ENCODE measurements at regions not wholly inside any gene's neighbourhood (a gene's known extent, or its start where the extent isn't known, plus 50 kb on each side); places are given as distances from the start of the nearest gene placed in this dataset.

DNA sequence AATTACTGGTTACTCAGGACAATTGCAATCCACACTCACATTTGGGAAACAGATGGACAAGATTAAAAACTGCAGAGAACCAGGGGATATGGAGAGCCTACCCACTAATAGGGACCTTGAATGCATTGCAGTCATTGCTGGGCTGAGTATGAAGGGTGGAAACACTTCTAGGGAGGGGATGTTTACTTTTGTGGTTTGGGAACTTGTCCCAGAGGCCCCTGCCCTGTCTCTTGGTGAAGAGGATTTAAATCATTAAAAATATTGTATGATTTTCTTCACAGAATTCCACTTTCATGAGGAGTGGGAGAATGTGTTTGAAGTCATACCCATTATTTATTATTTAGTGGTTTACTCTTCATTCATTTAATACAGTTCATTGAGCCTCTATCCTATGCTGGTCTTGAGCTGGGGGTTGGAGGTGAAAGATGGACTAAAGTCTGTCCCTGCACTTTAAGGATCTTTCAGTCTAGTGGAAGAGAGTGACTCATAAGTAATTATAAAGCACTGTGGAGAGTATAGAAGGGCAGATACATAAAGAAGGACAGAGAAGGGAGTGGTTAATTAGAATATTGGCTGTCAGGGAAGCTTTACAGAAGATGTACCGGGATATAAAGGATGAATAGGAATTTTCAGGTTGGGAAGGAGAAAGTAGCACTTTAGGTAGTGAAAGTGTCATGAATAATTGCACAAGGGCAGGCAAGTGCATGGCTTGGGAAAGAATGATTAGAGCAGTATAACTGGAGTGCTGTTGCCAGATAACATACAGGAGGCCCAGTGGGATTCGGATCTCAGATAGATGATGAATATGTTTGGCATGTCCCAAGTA, 313.4 kb downstream of the LPIN1 start:
- POLR2A ChIA-PET, result no interaction called here
- CTCF ChIA-PET, result interaction anchor here (1.1 kb wide), 1 partner anchor 124 kb away, joined by 3 read pairs; no protein-coding TSS in a partner anchor
- no peaks in the 10 kb centered on the region for H3K4me1 ChIP-seq
- no peak for DNase-seq (ENCODE audit: low read depth in 1 of 2, low spot score in 1 of 2)
- no peak overlapping the region for H3K4me2 ChIP-seq
- H3K9me3 ChIP-seq, result peaks cover 14% of the 10 kb centered on the region; the same call in 2 of the 3 replicates
- no peak for TF ChIP-seq KDM1A (IDR thresholded peaks at IDR 0.05; ENCODE audit: low read depth)
- TF ChIP-seq JUN (IDR thresholded peaks at IDR 0.05), result no peak
- TF ChIP-seq, protein P1, sequence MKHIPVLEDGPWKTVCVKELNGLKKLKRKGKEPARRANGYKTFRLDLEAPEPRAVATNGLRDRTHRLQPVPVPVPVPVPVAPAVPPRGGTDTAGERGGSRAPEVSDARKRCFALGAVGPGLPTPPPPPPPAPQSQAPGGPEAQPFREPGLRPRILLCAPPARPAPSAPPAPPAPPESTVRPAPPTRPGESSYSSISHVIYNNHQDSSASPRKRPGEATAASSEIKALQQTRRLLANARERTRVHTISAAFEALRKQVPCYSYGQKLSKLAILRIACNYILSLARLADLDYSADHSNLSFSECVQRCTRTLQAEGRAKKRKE (CRISPR knock-in tag; IDR thresholded peaks at IDR 0.05; ENCODE audit: low read depth), result no peak
- TF ChIP-seq EP300 (IDR thresholded peaks at IDR 0.05), result no peak
- TF ChIP-seq, protein P2, sequence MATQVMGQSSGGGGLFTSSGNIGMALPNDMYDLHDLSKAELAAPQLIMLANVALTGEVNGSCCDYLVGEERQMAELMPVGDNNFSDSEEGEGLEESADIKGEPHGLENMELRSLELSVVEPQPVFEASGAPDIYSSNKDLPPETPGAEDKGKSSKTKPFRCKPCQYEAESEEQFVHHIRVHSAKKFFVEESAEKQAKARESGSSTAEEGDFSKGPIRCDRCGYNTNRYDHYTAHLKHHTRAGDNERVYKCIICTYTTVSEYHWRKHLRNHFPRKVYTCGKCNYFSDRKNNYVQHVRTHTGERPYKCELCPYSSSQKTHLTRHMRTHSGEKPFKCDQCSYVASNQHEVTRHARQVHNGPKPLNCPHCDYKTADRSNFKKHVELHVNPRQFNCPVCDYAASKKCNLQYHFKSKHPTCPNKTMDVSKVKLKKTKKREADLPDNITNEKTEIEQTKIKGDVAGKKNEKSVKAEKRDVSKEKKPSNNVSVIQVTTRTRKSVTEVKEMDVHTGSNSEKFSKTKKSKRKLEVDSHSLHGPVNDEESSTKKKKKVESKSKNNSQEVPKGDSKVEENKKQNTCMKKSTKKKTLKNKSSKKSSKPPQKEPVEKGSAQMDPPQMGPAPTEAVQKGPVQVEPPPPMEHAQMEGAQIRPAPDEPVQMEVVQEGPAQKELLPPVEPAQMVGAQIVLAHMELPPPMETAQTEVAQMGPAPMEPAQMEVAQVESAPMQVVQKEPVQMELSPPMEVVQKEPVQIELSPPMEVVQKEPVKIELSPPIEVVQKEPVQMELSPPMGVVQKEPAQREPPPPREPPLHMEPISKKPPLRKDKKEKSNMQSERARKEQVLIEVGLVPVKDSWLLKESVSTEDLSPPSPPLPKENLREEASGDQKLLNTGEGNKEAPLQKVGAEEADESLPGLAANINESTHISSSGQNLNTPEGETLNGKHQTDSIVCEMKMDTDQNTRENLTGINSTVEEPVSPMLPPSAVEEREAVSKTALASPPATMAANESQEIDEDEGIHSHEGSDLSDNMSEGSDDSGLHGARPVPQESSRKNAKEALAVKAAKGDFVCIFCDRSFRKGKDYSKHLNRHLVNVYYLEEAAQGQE (IDR thresholded peaks at IDR 0.05), result no peak
- no peak for TF ChIP-seq SREBF2 (IDR thresholded peaks at IDR 0.05)
- TF ChIP-seq CEBPB (IDR thresholded peaks at IDR 0.05), result no peak
- no peak for TF ChIP-seq NR3C1 (IDR thresholded peaks at IDR 0.05)
- TF ChIP-seq, protein P3, sequence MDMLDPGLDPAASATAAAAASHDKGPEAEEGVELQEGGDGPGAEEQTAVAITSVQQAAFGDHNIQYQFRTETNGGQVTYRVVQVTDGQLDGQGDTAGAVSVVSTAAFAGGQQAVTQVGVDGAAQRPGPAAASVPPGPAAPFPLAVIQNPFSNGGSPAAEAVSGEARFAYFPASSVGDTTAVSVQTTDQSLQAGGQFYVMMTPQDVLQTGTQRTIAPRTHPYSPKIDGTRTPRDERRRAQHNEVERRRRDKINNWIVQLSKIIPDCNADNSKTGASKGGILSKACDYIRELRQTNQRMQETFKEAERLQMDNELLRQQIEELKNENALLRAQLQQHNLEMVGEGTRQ (IDR thresholded peaks at IDR 0.05), result no peak
- TF ChIP-seq EHMT2 (IDR thresholded peaks at IDR 0.05; ENCODE audit: low read depth), result no peak
- TF ChIP-seq MYC (IDR thresholded peaks at IDR 0.05; ENCODE audit: borderline replicate concordance, low read length), result no peak
- no peak for TF ChIP-seq NPAS2 (CRISPR knock-in tag; IDR thresholded peaks at IDR 0.05; ENCODE audit: borderline replicate concordance)
- no peak for TF ChIP-seq MAFK (IDR thresholded peaks at IDR 0.05; ENCODE audit: partially characterized antibody)
- no peak for TF ChIP-seq CBX2 (IDR thresholded peaks at IDR 0.05; ENCODE audit: borderline replicate concordance, low read depth)
- TF ChIP-seq ZNF302 (CRISPR knock-in tag; IDR thresholded peaks at IDR 0.05), result no peak
- TF ChIP-seq ZSCAN20 (CRISPR knock-in tag; IDR thresholded peaks at IDR 0.05), result no peak
- TF ChIP-seq TP53 (CRISPR knock-in tag; IDR thresholded peaks at IDR 0.05), result no peak
- no peak for TF ChIP-seq MAZ (IDR thresholded peaks at IDR 0.05; ENCODE audit: borderline replicate concordance, low read depth, low read length)
- no peak for TF ChIP-seq HOXB5 (CRISPR knock-in tag; IDR thresholded peaks at IDR 0.05)
- H3K27ac ChIP-seq, result no peak overlapping the region
- no peak for FAIRE-seq
- 3% methylated on average over 2 of the region's 2 CpGs for WGBS (ENCODE audit: missing lambda C conversion rate)
- no peak for ATAC-seq
- no peak overlapping the region for H3K4me3 ChIP-seq

DNA sequence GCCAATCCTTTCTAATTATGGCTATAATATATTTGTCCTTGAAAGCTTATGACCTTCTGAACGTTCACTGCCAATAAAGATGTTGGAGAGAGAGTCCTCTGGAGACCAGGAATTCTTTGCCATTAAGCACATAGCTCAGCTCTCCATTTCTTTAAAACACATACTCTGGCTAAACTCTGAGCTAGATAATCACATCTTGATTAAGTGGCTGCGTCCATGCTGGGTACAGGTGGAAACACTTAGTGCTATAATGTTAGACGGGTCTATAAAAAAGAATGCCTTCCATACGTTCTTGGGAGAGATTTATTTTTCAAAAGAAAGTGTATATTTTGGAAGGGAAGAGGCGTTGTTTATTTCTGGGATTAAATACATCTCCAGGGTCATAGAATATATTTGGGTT, 314.5 kb downstream of the LPIN1 start:
- ChIA-PET CTCF (no interaction called here), POLR2A (no interaction called here)
- H3K9me3 ChIP-seq, result peaks cover 11% of the 10 kb centered on the region; the same call in 2 of the 3 replicates
- H3K4me1 ChIP-seq, result no peaks in the 10 kb centered on the region
- TF ChIP-seq SREBF2 (IDR thresholded peaks at IDR 0.05) (no peak), HOXB5 (CRISPR knock-in tag; IDR thresholded peaks at IDR 0.05) (no peak), RCOR1 (IDR thresholded peaks at IDR 0.05; ENCODE audit: low read depth, low read length) (no peak), EHF (CRISPR knock-in tag; IDR thresholded peaks at IDR 0.05) (no peak), POLR2AphosphoS2 (conservative IDR thresholded peaks at IDR 0.05; ENCODE audit: low read length) (no peak), FOSL2 (IDR thresholded peaks at IDR 0.05) (no peak), FOSL2 (CRISPR knock-in tag; IDR thresholded peaks at IDR 0.05) (no peak), POLR2A (IDR thresholded peaks at IDR 0.05; ENCODE audit: low read length) (no peak), ZC3H11A (IDR thresholded peaks at IDR 0.05) (no peak), BHLHE40 (IDR thresholded peaks at IDR 0.05; ENCODE audit: low read depth, low read length) (no peak)
- no peak overlapping the region for H3K4me3 ChIP-seq
- no peak overlapping the region for H3K4me2 ChIP-seq
- DNase-seq (ENCODE audit: low read depth in 1 of 2, low spot score in 1 of 2) (no peak), FAIRE-seq (no peak), ATAC-seq (no peak)
- WGBS (ENCODE audit: missing lambda C conversion rate), result 3% methylated on average over 5 of the region's 5 CpGs
- H3K27ac ChIP-seq, result no peak overlapping the region

Data from A549 (cell line).